HepG2 (cell line): ENCODE measurements at regions not wholly inside any gene's neighbourhood (a gene's known extent, or its start where the extent isn't known, plus 50 kb on each side); places are given as distances from the start of the nearest gene placed in this dataset.

ENCODE experiments used
- ARID5B ChIP-seq: IDR thresholded peaks from 2 replicates; pipeline ENCODE4 v1.4.0; 2020; ENCODE audit warnings: mild to moderate bottlenecking, missing genetic modification reagents
- CAMTA2 ChIP-seq: sonication (generic); formaldehyde crosslinking; IDR thresholded peaks from 2 replicates; pipeline ENCODE4 v1.4.0; 2020; ENCODE audit warnings: mild to moderate bottlenecking, missing genetic modification reagents, borderline replicate concordance
- CEBPG ChIP-seq: IDR thresholded peaks from 2 replicates; pipeline ENCODE4 v1.6.1; 2016
- FOXO1 ChIP-seq: sonication (generic); formaldehyde crosslinking; IDR thresholded peaks from 2 replicates; pipeline ENCODE4 v1.4.0; 2020; ENCODE audit warnings: missing genetic modification reagents
- GATAD2A ChIP-seq: IDR thresholded peaks from 2 replicates; pipeline ENCODE4 v1.6.1; 2016
- HIVEP1 ChIP-seq: sonication (generic); formaldehyde crosslinking; IDR thresholded peaks from 2 replicates; pipeline ENCODE4 v1.4.0; 2020; ENCODE audit warnings: mild to moderate bottlenecking, missing genetic modification reagents
- MNT ChIP-seq: fragments of 450-650 bp; IDR thresholded peaks from 2 replicates; pipeline ENCODE4 v1.6.1; 2016
- NCOA5 ChIP-seq: sonication (generic); formaldehyde crosslinking; IDR thresholded peaks from 2 replicates; pipeline ENCODE4 v1.4.0; 2020; ENCODE audit warnings: missing genetic modification reagents
- SAFB2 ChIP-seq: sonication (generic); formaldehyde crosslinking; IDR thresholded peaks from 2 replicates; pipeline ENCODE4 v1.5.1; 2020; ENCODE audit warnings: missing genetic modification reagents, low read depth, mild to moderate bottlenecking, borderline replicate concordance
- SNAPC2 ChIP-seq: sonication (generic); formaldehyde crosslinking; IDR thresholded peaks from 2 replicates; pipeline ENCODE4 v1.8.1; 2022; ENCODE audit warnings: mild to moderate bottlenecking, missing genetic modification reagents
- STAT6 ChIP-seq: sonication (generic); formaldehyde crosslinking; IDR thresholded peaks from 2 replicates; pipeline ENCODE4 v1.4.0; 2020; ENCODE audit warnings: missing genetic modification reagents, mild to moderate bottlenecking, borderline replicate concordance
- THAP11 ChIP-seq: IDR thresholded peaks from 2 replicates; pipeline ENCODE4 v1.6.1; 2016; ENCODE audit warnings: missing biosample characterization, missing genetic modification reagents
- ZNF484 ChIP-seq: sonication (generic); formaldehyde crosslinking; IDR thresholded peaks from 2 replicates; pipeline ENCODE4 v1.5.1; 2020; ENCODE audit warnings: mild to moderate bottlenecking, low read depth, missing genetic modification reagents, borderline replicate concordance
- ZNF740 ChIP-seq: sonication (generic); formaldehyde crosslinking; IDR thresholded peaks from 2 replicates; pipeline ENCODE4 v1.4.0; 2020; ENCODE audit warnings: missing genetic modification reagents
- ZNF891 ChIP-seq: sonication (generic); formaldehyde crosslinking; IDR thresholded peaks from 2 replicates; pipeline ENCODE4 v1.5.0; 2020; ENCODE audit warnings: mild to moderate bottlenecking, missing genetic modification reagents
- TF ChIP-seq, protein P1 (sequence below), 2 experiments: sonication (generic) in 1 of 2; formaldehyde crosslinking in 1 of 2; IDR thresholded peaks; 2 replicates each; pipeline versions ENCODE4 v1.4.0 to v1.6.1; 2018 to 2020; ENCODE audit warnings: missing genetic modification reagents in 2 of 2, borderline replicate concordance in 1 of 2, low read depth in 1 of 2, mild to moderate bottlenecking in 1 of 2, missing biosample characterization in 1 of 2

DNA sequence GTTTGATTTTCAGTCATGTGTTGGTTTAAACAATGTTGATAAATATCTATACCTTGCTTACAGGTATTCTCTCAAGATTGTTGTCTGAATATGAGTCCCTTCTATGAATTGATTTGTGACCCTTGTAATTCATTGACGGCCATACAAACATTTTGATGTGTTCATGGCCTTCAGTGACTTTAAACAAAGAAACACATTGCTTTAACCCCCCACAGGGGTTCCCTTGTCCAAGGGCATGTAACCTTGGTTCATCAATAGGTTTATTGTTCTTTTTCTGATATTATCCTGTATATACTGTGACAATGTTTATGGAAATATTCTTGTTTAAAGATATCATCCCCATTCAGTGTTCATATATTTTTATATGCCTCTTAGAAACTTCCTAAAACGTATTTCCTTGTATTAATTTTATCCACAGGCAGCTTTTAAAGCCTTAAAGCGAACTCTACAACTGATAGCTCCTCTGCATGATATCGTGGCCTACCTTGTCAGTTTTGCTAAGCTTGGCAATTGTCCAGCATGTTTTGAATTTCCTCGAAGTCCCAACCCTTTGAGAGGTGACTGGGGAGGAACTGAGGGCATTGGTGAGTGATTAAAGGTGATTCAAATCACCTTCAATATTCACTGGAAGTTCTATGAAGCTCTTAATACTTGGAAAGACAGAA is 87.0 kb downstream of the CD164 start (continued):
- TF ChIP-seq NCOA5 (CRISPR knock-in tag) = no peak
- no peak for TF ChIP-seq ZNF740 (CRISPR knock-in tag)
- TF ChIP-seq MNT = no peak
- peak; percentile 17; the same call in 1 of the 2 replicates for TF ChIP-seq FOXO1 (CRISPR knock-in tag)
- no peak for TF ChIP-seq THAP11 (CRISPR knock-in tag)
- TF ChIP-seq, protein P1, sequence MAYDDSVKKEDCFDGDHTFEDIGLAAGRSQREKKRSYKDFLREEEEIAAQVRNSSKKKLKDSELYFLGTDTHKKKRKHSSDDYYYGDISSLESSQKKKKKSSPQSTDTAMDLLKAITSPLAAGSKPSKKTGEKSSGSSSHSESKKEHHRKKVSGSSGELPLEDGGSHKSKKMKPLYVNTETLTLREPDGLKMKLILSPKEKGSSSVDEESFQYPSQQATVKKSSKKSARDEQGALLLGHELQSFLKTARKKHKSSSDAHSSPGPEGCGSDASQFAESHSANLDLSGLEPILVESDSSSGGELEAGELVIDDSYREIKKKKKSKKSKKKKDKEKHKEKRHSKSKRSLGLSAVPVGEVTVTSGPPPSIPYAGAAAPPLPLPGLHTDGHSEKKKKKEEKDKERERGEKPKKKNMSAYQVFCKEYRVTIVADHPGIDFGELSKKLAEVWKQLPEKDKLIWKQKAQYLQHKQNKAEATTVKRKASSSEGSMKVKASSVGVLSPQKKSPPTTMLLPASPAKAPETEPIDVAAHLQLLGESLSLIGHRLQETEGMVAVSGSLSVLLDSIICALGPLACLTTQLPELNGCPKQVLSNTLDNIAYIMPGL (CRISPR knock-in tag; IDR thresholded peaks at IDR 0.05; ENCODE audit: borderline replicate concordance in 1 of 2, low read depth in 1 of 2) = no peak
- TF ChIP-seq STAT6 = no peak
- TF ChIP-seq ZNF484 (CRISPR knock-in tag) = no peak
- TF ChIP-seq ZNF891 (CRISPR knock-in tag) = no peak
- TF ChIP-seq SAFB2 (CRISPR knock-in tag) = no peak
- TF ChIP-seq HIVEP1 (CRISPR knock-in tag) = no peak
- no peak for TF ChIP-seq CAMTA2 (CRISPR knock-in tag)
- 0 out of 2 replicates have a peak, but pooled peaks have one; percentile 18 for TF ChIP-seq CEBPG (CRISPR knock-in tag)
- peak; percentile 84 for TF ChIP-seq ARID5B (CRISPR knock-in tag)
- TF ChIP-seq SNAPC2 (CRISPR knock-in tag) = no peak
- peak; percentile 48 for TF ChIP-seq GATAD2A
